GM12891 (cell line): ENCODE measurements at regions not wholly inside any gene's neighbourhood (a gene's known extent, or its start where the extent isn't known, plus 50 kb on each side); places are given as distances from the start of the nearest gene placed in this dataset.

Experiments used
- POLR2A ChIP-seq: IDR thresholded peaks from 2 replicates; pipeline ENCODE4 v1.6.1; 2011; ENCODE audit warnings: low read depth, low read length, control low read depth
- POLR2AphosphoS5 ChIP-seq: IDR thresholded peaks from 2 replicates; pipeline ENCODE4 v1.6.1; 2011; ENCODE audit warnings: low read depth, low read length, control low read depth
- TAF1 ChIP-seq: IDR thresholded peaks from 2 replicates; pipeline ENCODE4 v1.6.1; 2011; ENCODE audit warnings: low read depth, low read length, control low read depth

DNA sequence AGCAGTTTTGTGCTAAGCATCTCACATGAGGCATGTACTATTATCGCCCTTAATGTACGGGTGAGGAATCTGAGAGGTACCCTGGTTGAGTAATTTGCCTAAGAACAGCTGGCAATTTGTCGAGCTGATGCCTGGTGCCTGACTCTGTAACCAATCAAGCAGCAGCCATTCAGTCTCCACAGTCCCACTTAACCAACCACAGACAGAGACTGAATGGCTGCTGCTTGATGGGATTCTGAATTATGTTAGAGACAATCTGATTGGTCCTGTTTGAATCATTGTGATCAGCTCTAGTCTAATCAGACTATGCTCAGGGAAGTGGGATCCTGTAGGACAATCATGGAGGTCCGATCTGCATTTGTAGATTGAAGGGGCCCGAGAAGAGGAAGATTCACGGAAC, 447.0 kb downstream of the SHISA9 start:
- TF ChIP-seq POLR2AphosphoS5, result no peak
- no peak for TF ChIP-seq TAF1
- TF ChIP-seq POLR2A, result no peak
